Liver (tissue), 7 donors: ENCODE measurements at regions not wholly inside any gene's neighbourhood (a gene's known extent, or its start where the extent isn't known, plus 50 kb on each side); places are given as distances from the start of the nearest gene placed in this dataset.

Source experiments
- DNase-seq: peaks from one replicate; pipeline ENCODE4 v3.0.0-alpha.2; 2017; ENCODE audit warnings: low spot score
- H3K27ac ChIP-seq, 2 donors: one replicate each; pipeline ENCODE4 v1.7.0; 2013; ENCODE audit warnings: inconsistent platforms in 2 of 2, low read length in 2 of 2, control low read depth in 1 of 2, low read depth in 1 of 2, mild to moderate bottlenecking in 1 of 2
- H3K27me3 ChIP-seq, 4 donors: one replicate each; pipeline versions ENCODE4 v1.6.1 to v1.7.0; 2013; ENCODE audit warnings: low read length in 3 of 4, inconsistent platforms in 1 of 4, mild to moderate bottlenecking in 1 of 4, moderate library complexity in 1 of 4; ENCODE audit not compliant: control insufficient read depth in 4 of 4, insufficient read depth in 4 of 4
- H3K36me3 ChIP-seq, 4 donors: one replicate each; pipeline versions ENCODE4 v1.6.1 to v1.7.0; 2013; ENCODE audit warnings: low read length in 3 of 4, mild to moderate bottlenecking in 3 of 4, low read depth in 1 of 4, moderate library complexity in 1 of 4; ENCODE audit not compliant: control insufficient read depth in 4 of 4, insufficient read depth in 3 of 4
- H3K4me1 ChIP-seq, 4 donors: one replicate each; pipeline versions ENCODE4 v1.6.1 to v1.7.0; 2013; ENCODE audit warnings: low read length in 3 of 4, mild to moderate bottlenecking in 3 of 4, moderate library complexity in 1 of 4; ENCODE audit not compliant: control insufficient read depth in 4 of 4, insufficient read depth in 4 of 4
- H3K4me3 ChIP-seq, 3 donors: one replicate each; pipeline versions ENCODE4 v1.6.1 to v1.7.0; 2013; ENCODE audit warnings: low read length in 3 of 3, control low read depth in 1 of 3, low read depth in 1 of 3, mild to moderate bottlenecking in 1 of 3
- H3K9ac ChIP-seq, 2 donors: one replicate each; pipeline ENCODE4 v1.7.0; 2013; ENCODE audit warnings: low read length in 2 of 2, mild to moderate bottlenecking in 2 of 2, moderate library complexity in 2 of 2, control low read depth in 1 of 2, low read depth in 1 of 2
- H3K9me3 ChIP-seq, 4 donors: one replicate each; pipeline versions ENCODE4 v1.6.1 to v1.7.0; 2013; ENCODE audit warnings: low read length in 3 of 4; ENCODE audit not compliant: control insufficient read depth in 4 of 4
- EGR1 ChIP-seq, 2 donors: IDR thresholded peaks; 2 replicates each; pipeline ENCODE4 v1.6.1; 2016 to 2018; ENCODE audit warnings: antibody characterized with exemption in 2 of 2, low read depth in 2 of 2
- FOXA1 ChIP-seq: IDR thresholded peaks from 2 replicates; pipeline ENCODE4 v1.6.1; 2016; ENCODE audit warnings: antibody characterized with exemption
- FOXA2 ChIP-seq: IDR thresholded peaks from 2 replicates; pipeline ENCODE4 v1.6.1; 2016; ENCODE audit warnings: antibody characterized with exemption
- GABPA ChIP-seq, 2 donors: IDR thresholded peaks in 1 of 2; conservative IDR thresholded peaks in 1 of 2; 2 replicates each; pipeline ENCODE4 v1.6.1; 2016; ENCODE audit warnings: antibody characterized with exemption in 2 of 2, mild to moderate bottlenecking in 1 of 2, moderate library complexity in 1 of 2
- HNF4A ChIP-seq, 2 donors: conservative IDR thresholded peaks; 2 replicates each; pipeline ENCODE4 v1.6.1; 2016; ENCODE audit warnings: antibody characterized with exemption in 2 of 2, mild to moderate bottlenecking in 2 of 2
- HNF4G ChIP-seq: IDR thresholded peaks from 2 replicates; pipeline ENCODE4 v1.6.1; 2016; ENCODE audit warnings: antibody characterized with exemption
- JUND ChIP-seq, 2 donors: IDR thresholded peaks; 2 replicates each; pipeline ENCODE4 v1.6.1; 2016; ENCODE audit warnings: antibody characterized with exemption in 2 of 2
- MAX ChIP-seq: IDR thresholded peaks from 2 replicates; pipeline ENCODE4 v1.6.1; 2016; ENCODE audit warnings: antibody characterized with exemption
- NR2F2 ChIP-seq: IDR thresholded peaks from 2 replicates; pipeline ENCODE4 v1.6.1; 2016; ENCODE audit warnings: antibody characterized with exemption
- RAD21 ChIP-seq, 2 donors: IDR thresholded peaks; 2 replicates each; pipeline ENCODE4 v1.6.1; 2016; ENCODE audit warnings: antibody characterized with exemption in 2 of 2, mild to moderate bottlenecking in 2 of 2
- REST ChIP-seq: IDR thresholded peaks from 2 replicates; pipeline ENCODE4 v1.6.1; 2016; ENCODE audit warnings: antibody characterized with exemption, mild to moderate bottlenecking
- RXRA ChIP-seq, 2 donors: IDR thresholded peaks; 2 replicates each; pipeline ENCODE4 v1.6.1; 2017 to 2018; ENCODE audit warnings: antibody characterized with exemption in 2 of 2, mild to moderate bottlenecking in 1 of 2
- SP1 ChIP-seq: IDR thresholded peaks from 2 replicates; pipeline ENCODE4 v1.6.1; 2018; ENCODE audit warnings: antibody characterized with exemption, mild to moderate bottlenecking
- TAF1 ChIP-seq: conservative IDR thresholded peaks from 2 replicates; pipeline ENCODE4 v1.6.1; 2016; ENCODE audit warnings: antibody characterized with exemption, mild to moderate bottlenecking
- YY1 ChIP-seq: IDR thresholded peaks from 2 replicates; pipeline ENCODE4 v1.6.1; 2016; ENCODE audit warnings: antibody characterized with exemption, mild to moderate bottlenecking
- ZBTB33 ChIP-seq: IDR thresholded peaks from 2 replicates; pipeline ENCODE4 v1.6.1; 2016; ENCODE audit warnings: antibody characterized with exemption
- WGBS: extraction: QIAGEN DNeasy Blood & Tissue Kit; methylation state at CpG from one replicate; pipeline ENCODE4 v1.1.7; 2013; 5-methylcytosine and 5-hydroxymethylcytosine counted together
- donor health status: healthy.
- donor health status: healthy.
- donor health status: healthy.
- donor health status: healthy.

- H3K4me3 ChIP-seq = no peak overlapping the region
- no peaks in the 10 kb centered on the region for H3K27me3 ChIP-seq
- WGBS = 79% methylated on average over 5 of the region's 5 CpGs
- TF ChIP-seq JUND (IDR thresholded peaks at IDR 0.05) = no peak
- TF ChIP-seq HNF4A (conservative IDR thresholded peaks at IDR 0.05) = no peak
- no peak for TF ChIP-seq SP1
- no peak for TF ChIP-seq MAX
- no peak for TF ChIP-seq HNF4G
- no peak for TF ChIP-seq EGR1 (IDR thresholded peaks at IDR 0.05; ENCODE audit: low read depth in 2 of 2)
- no peak for TF ChIP-seq FOXA2
- TF ChIP-seq ZBTB33 = no peak
- TF ChIP-seq FOXA1 = no peak
- TF ChIP-seq GABPA (IDR thresholded peaks at IDR 0.05 in 1 of 2, conservative IDR thresholded peaks at IDR 0.05 in 1 of 2) = no peak
- no peak for TF ChIP-seq RAD21 (IDR thresholded peaks at IDR 0.05)
- no peak for TF ChIP-seq NR2F2
- TF ChIP-seq TAF1 = no peak
- no peaks in the 10 kb centered on the region for H3K9me3 ChIP-seq
- no peak overlapping the region for H3K27ac ChIP-seq
- no peaks in the 10 kb centered on the region for H3K4me1 ChIP-seq
- no peak overlapping the region for H3K9ac ChIP-seq
- no peaks in the 10 kb centered on the region for H3K36me3 ChIP-seq
- DNase-seq = no peak
Observed at GRCh38 chr2:56030062-56030461, 106.5 kb upstream of the EFEMP1 start.

- Histone ChIP-seq H3K36me3 (no peaks in the 10 kb centered on the region), H3K4me3 (no peak overlapping the region), H3K27ac (no peak overlapping the region), H3K9me3 (no peaks in the 10 kb centered on the region), H3K9ac (no peak overlapping the region), H3K4me1 (no peaks in the 10 kb centered on the region), H3K27me3 (no peaks in the 10 kb centered on the region)
- WGBS = 89% methylated on average over 5 of the region's 5 CpGs
- DNase-seq = no peak
- TF ChIP-seq EGR1 (IDR thresholded peaks at IDR 0.05; ENCODE audit: low read depth in 2 of 2) (no peak), TAF1 (no peak), NR2F2 (no peak), FOXA2 (no peak), GABPA (IDR thresholded peaks at IDR 0.05 in 1 of 2, conservative IDR thresholded peaks at IDR 0.05 in 1 of 2) (no peak), RXRA (IDR thresholded peaks at IDR 0.05) (no peak), YY1 (no peak), FOXA1 (no peak), REST (no peak), MAX (no peak), JUND (IDR thresholded peaks at IDR 0.05) (no peak), ZBTB33 (no peak)
Observed at GRCh38 chr2:56030901-56031300, 107.3 kb upstream of the EFEMP1 start.
